HG03354 (cell line): ENCODE measurements at regions not wholly inside any gene's neighbourhood (a gene's known extent, or its start where the extent isn't known, plus 50 kb on each side); places are given as distances from the start of the nearest gene placed in this dataset.
"Not testable (repeated sequence)": the region's sequence is repeated elsewhere in the genome, so short reads cannot be mapped to it uniquely, and the experiment has no call there.

Experiments
- ATAC-seq: cut with Tn5 transposase; IDR thresholded peaks from one replicate; pipeline ENCODE4 v1.9.1; 2021; ENCODE audit warnings: mild to moderate bottlenecking; ENCODE audit not compliant: unreplicated experiment, poor library complexity, severe bottlenecking

GRCh38 chr7:119620769-119621168 lies 652.2 kb upstream of the KCND2 start:
- ATAC-seq, result no peak

GRCh38 chr7:119623427-119623826 lies 649.5 kb upstream of the KCND2 start:
- no peak for ATAC-seq

GRCh38 chr7:119630406-119630969 lies 642.5 kb upstream of the KCND2 start:
- no peak for ATAC-seq

GRCh38 chr7:119633812-119634211 lies 639.2 kb upstream of the KCND2 start:
- not testable (repeated sequence) for ATAC-seq

- ATAC-seq, result no peak
Measured at GRCh38 chr7:119640326-119640725, 632.6 kb upstream of the KCND2 start.

GRCh38 chr7:119640861-119641260 lies 632.1 kb upstream of the KCND2 start:
- ATAC-seq, result no peak

- ATAC-seq, result no peak
Measured at GRCh38 chr7:119643558-119643957, 629.4 kb upstream of the KCND2 start.

- ATAC-seq, result no peak
Measured at GRCh38 chr7:119647286-119647685, 625.7 kb upstream of the KCND2 start.

- ATAC-seq, result not testable (repeated sequence)
Measured at GRCh38 chr7:119648752-119649151, 624.2 kb upstream of the KCND2 start.

- ATAC-seq, result no peak
Measured at GRCh38 chr7:119660080-119660479, 612.9 kb upstream of the KCND2 start.

- no peak for ATAC-seq
Measured at GRCh38 chr7:119664601-119665000, 608.4 kb upstream of the KCND2 start.

- ATAC-seq, result no peak
Measured at GRCh38 chr7:119665796-119666195, 607.2 kb upstream of the KCND2 start.

GRCh38 chr7:119681336-119681735 lies 591.6 kb upstream of the KCND2 start:
- ATAC-seq, result no peak

GRCh38 chr7:119684763-119685162 lies 588.2 kb upstream of the KCND2 start:
- no peak for ATAC-seq

GRCh38 chr7:119685906-119686305 lies 587.1 kb upstream of the KCND2 start:
- no peak for ATAC-seq

- ATAC-seq, result no peak
Measured at GRCh38 chr7:119688831-119689230, 584.1 kb upstream of the KCND2 start.

GRCh38 chr7:119692541-119692940 lies 580.4 kb upstream of the KCND2 start:
- no peak for ATAC-seq

GRCh38 chr7:119694506-119694905 lies 578.5 kb upstream of the KCND2 start:
- ATAC-seq, result no peak

- no peak for ATAC-seq
Measured at GRCh38 chr7:119696336-119696735, 576.6 kb upstream of the KCND2 start.

- ATAC-seq, result no peak
Measured at GRCh38 chr7:119703895-119704294, 569.1 kb upstream of the KCND2 start.

GRCh38 chr7:119706608-119707007 lies 566.4 kb upstream of the KCND2 start:
- ATAC-seq, result no peak

GRCh38 chr7:119708891-119709290 lies 564.1 kb upstream of the KCND2 start:
- no peak for ATAC-seq
